Mesendoderm (in vitro differentiated cells): ENCODE measurements at regions not wholly inside any gene's neighbourhood (a gene's known extent, or its start where the extent isn't known, plus 50 kb on each side); places are given as distances from the start of the nearest gene placed in this dataset.

Source experiments
- DNase-seq: peaks from one replicate; pipeline ENCODE4 v3.0.0; 2013
- H2AK5ac ChIP-seq: 2 replicates; pipeline ENCODE4 v1.6.1; 2013; ENCODE audit warnings: low read length, inconsistent platforms
- H2BK120ac ChIP-seq: 2 replicates; pipeline ENCODE4 v1.6.1; 2013; ENCODE audit warnings: low read depth, mild to moderate bottlenecking, low read length, moderate library complexity, mixed read lengths
- H2BK15ac ChIP-seq: replicated peaks from 2 replicates; pipeline ENCODE4 v1.6.1; 2013; ENCODE audit warnings: low read depth, mild to moderate bottlenecking, moderate library complexity
- H2BK5ac ChIP-seq: 2 replicates; pipeline ENCODE4 v1.6.1; 2013; ENCODE audit warnings: low read length, inconsistent platforms
- H3K18ac ChIP-seq: 2 replicates; pipeline ENCODE4 v1.6.1; 2013; ENCODE audit warnings: mild to moderate bottlenecking, low read length, mixed read lengths
- H3K23ac ChIP-seq: one replicate; pipeline ENCODE4 v1.6.1; 2013; ENCODE audit warnings: low read length
- H3K27ac ChIP-seq: 2 replicates; pipeline ENCODE4 v1.5.1; 2013; ENCODE audit warnings: low read depth, mild to moderate bottlenecking, inconsistent platforms, low read length, moderate library complexity
- H3K27me3 ChIP-seq: 2 replicates; pipeline ENCODE4 v1.6.1; 2013; ENCODE audit warnings: low read length, control low read depth, mild to moderate bottlenecking, inconsistent platforms; ENCODE audit not compliant: insufficient read depth, poor library complexity
- H3K36me3 ChIP-seq: 2 replicates; pipeline ENCODE4 v1.6.1; 2013; ENCODE audit warnings: low read length, inconsistent platforms; ENCODE audit not compliant: control insufficient read depth, insufficient read depth
- H3K4ac ChIP-seq: one replicate; pipeline ENCODE4 v1.6.1; 2013; ENCODE audit warnings: low read depth, mild to moderate bottlenecking, low read length, moderate library complexity
- H3K4me1 ChIP-seq: 2 replicates; pipeline ENCODE4 v1.6.1; 2013; ENCODE audit warnings: low read depth, low read length, inconsistent platforms; ENCODE audit not compliant: control insufficient read depth
- H3K4me2 ChIP-seq: 2 replicates; pipeline ENCODE4 v1.6.1; 2013; ENCODE audit warnings: low read length
- H3K4me3 ChIP-seq: 2 replicates; pipeline ENCODE4 v1.5.1; 2013; ENCODE audit warnings: mild to moderate bottlenecking, low read length
- H3K56ac ChIP-seq: one replicate; pipeline ENCODE4 v1.6.1; 2013; ENCODE audit warnings: low read length
- H3K79me1 ChIP-seq: 2 replicates; pipeline ENCODE4 v1.6.1; 2013; ENCODE audit warnings: low read length, inconsistent platforms
- H3K79me2 ChIP-seq: 2 replicates; pipeline ENCODE4 v1.6.1; 2013; ENCODE audit warnings: mild to moderate bottlenecking, low read length; ENCODE audit not compliant: control insufficient read depth, insufficient read depth
- H3K9ac ChIP-seq: 2 replicates; pipeline ENCODE4 v1.6.1; 2013; ENCODE audit warnings: low read length, inconsistent platforms
- H4K5ac ChIP-seq: one replicate; pipeline ENCODE4 v1.6.1; 2013; ENCODE audit warnings: low read length
- H4K8ac ChIP-seq: one replicate; pipeline ENCODE4 v1.6.1; 2013; ENCODE audit warnings: low read depth, mild to moderate bottlenecking, control low read depth, low read length, moderate library complexity
- WGBS: extraction: QIAGEN DNeasy Blood & Tissue Kit; methylation state at CpG from one replicate; pipeline ENCODE4 v1.1.7; 2013; ENCODE audit warnings: low lambda C conversion rate, missing lambda C conversion rate; ENCODE audit not compliant: insufficient coverage; ENCODE audit errors: extremely low coverage; 5-methylcytosine and 5-hydroxymethylcytosine counted together

DNA sequence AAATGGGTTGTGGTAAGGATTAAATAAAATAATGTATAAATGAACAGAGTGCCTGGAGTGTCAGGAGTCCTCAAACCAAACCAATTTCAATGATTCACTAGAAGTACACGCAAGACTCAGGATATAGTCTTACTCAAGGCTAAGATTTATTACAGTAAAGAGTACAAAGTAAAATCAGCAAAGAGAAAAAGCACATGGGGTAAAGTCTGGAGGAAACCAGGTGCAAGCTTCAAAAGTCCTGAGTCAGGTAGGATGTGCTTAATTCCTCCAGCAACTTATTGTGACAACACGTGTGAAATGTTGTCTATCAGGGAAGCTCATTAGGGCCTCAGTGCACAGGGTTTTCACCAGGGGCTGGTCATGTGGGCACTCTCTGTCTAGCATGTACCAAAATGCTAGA is 105.8 kb upstream of the NAP1L1 start:
- Histone ChIP-seq H3K9ac (no peak overlapping the region), H3K27ac (no peak overlapping the region), H3K56ac (no peak overlapping the region), H3K4me1 (no peaks in the 10 kb centered on the region), H3K4me3 (no peak overlapping the region), H3K23ac (no peak overlapping the region), H3K27me3 (no peaks in the 10 kb centered on the region), H3K18ac (no peak overlapping the region), H3K79me2 (no peaks in the 10 kb centered on the region), H2AK5ac (no peak overlapping the region), H4K8ac (no peak overlapping the region), H2BK120ac (no peak overlapping the region), H3K4ac (no peak overlapping the region), H2BK15ac (no peak overlapping the region), H2BK5ac (no peak overlapping the region), H3K36me3 (no peaks in the 10 kb centered on the region), H3K4me2 (no peak overlapping the region), H4K5ac (no peak overlapping the region), H3K79me1 (no peaks in the 10 kb centered on the region)
- no peak for DNase-seq
- WGBS = no CpG with 5 or more reads among the region's 2 CpGs

DNA sequence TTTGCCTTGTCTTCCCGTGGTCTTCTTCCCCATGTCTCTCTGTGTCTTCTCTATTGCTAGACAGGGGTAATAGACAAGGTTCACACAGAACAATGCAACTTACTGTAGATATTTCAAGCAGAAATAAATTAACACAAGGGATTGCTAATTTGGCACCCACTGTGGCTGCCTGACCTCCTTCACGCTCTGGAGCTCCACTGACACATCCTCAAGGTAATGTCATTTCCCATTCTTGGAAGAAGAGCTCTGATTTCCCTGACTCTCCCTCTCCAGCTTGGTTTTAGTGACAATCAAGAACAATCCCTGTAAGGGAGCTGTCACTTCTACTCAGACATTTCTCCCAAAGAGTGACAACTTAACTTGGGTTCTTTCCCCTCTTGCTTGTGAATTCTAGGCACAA is 105.4 kb upstream of the NAP1L1 start:
- Histone ChIP-seq H4K8ac (no peak overlapping the region), H3K56ac (no peak overlapping the region), H4K5ac (no peak overlapping the region), H3K79me1 (no peaks in the 10 kb centered on the region), H3K27ac (no peak overlapping the region), H3K79me2 (no peaks in the 10 kb centered on the region), H3K4me3 (no peak overlapping the region), H3K36me3 (no peaks in the 10 kb centered on the region), H3K4me1 (no peaks in the 10 kb centered on the region), H2BK120ac (no peak overlapping the region), H3K23ac (no peak overlapping the region), H3K9ac (no peak overlapping the region), H3K27me3 (no peaks in the 10 kb centered on the region), H2BK5ac (no peak overlapping the region), H3K4ac (no peak overlapping the region), H3K4me2 (no peak overlapping the region), H2AK5ac (no peak overlapping the region), H2BK15ac (no peak overlapping the region), H3K18ac (no peak overlapping the region)
- DNase-seq = no peak
- no CpG with 5 or more reads among the region's 2 CpGs for WGBS

DNA sequence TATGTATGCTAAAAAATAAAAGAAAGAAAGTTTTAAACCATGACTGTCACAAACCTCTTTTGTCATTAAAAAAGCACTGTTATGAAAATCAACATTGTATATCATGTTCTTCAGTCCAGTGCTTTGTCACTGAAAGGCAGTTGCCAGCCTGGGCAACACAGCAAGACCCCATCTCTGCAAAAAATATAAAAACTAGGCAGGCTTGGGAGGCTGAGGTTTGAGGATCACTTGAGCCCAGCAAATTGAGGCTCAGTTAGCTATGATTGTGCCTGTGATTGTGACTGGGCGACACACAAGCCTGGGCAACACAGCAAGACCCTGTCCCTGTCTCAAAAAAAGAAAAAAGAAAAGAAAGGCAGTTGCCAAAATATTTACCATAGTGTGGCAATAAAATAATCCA is 102.7 kb upstream of the NAP1L1 start:
- WGBS = no CpG with 5 or more reads among the region's 1 CpG

DNA sequence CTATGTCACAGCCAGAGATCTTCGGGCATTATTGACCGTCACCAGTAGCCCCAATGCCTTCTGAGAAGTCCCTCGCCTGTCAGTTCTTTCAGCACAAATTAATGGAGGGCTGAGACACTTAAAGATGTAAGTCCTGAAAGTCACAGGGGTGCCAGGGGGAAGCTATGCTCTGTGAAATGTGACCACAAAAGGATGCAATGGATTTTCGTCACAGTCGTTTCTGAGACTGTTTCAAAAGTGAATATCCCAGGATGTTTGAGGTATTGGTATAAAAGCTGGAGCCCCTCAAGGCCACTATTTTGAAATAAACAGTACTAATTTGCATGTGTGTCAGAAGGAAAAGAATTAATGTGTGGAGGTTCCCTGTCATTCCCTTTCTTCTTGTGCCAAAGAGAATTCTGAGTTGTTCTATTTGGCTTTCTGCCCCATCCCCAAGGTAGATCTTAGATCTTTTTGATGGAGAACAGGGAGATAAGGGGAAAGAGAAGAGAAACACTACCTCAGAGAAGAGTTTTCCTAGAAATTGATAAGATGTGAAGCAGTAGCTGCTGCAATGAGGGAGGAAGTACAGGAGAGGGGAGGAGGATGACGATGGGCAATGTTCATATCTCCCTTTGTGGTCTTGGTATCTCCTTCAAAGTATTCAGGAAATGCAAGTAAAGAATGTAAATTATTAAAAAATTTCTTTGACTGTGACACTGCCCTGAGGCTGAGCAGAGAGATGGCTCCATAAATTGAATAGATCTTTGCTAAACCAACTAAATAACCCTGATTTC is 101.8 kb upstream of the NAP1L1 start:
- H3K9ac ChIP-seq = no peak overlapping the region
- no peak overlapping the region for H3K4ac ChIP-seq
- H2BK120ac ChIP-seq = no peak overlapping the region
- no peak overlapping the region for H3K4me2 ChIP-seq
- no peak overlapping the region for H3K4me3 ChIP-seq
- no peak overlapping the region for H3K23ac ChIP-seq
- no peaks in the 10 kb centered on the region for H3K79me2 ChIP-seq
- no peaks in the 10 kb centered on the region for H3K27me3 ChIP-seq
- no peaks in the 10 kb centered on the region for H3K79me1 ChIP-seq
- no peak overlapping the region for H3K27ac ChIP-seq
- no peak overlapping the region for H4K8ac ChIP-seq
- no peaks in the 10 kb centered on the region for H3K4me1 ChIP-seq
- H2BK5ac ChIP-seq = no peak overlapping the region
- no peak overlapping the region for H2AK5ac ChIP-seq
- H3K36me3 ChIP-seq = no peaks in the 10 kb centered on the region
- no peak overlapping the region for H2BK15ac ChIP-seq
- H3K18ac ChIP-seq = no peak overlapping the region
- WGBS = no CpG with 5 or more reads among the region's 6 CpGs
- DNase-seq = no peak
- no peak overlapping the region for H4K5ac ChIP-seq
- H3K56ac ChIP-seq = no peak overlapping the region

More for the DNA sequence above, 102.7 kb upstream of the NAP1L1 start:
- Histone ChIP-seq H2BK5ac (no peak overlapping the region), H3K4me1 (no peaks in the 10 kb centered on the region), H3K79me1 (no peaks in the 10 kb centered on the region), H3K27me3 (no peaks in the 10 kb centered on the region), H2BK15ac (no peak overlapping the region), H3K9ac (no peak overlapping the region), H2BK120ac (no peak overlapping the region), H3K4me3 (no peak overlapping the region), H3K56ac (no peak overlapping the region), H3K36me3 (no peaks in the 10 kb centered on the region), H3K27ac (no peak overlapping the region), H2AK5ac (no peak overlapping the region), H3K4me2 (no peak overlapping the region), H3K79me2 (no peaks in the 10 kb centered on the region), H3K4ac (no peak overlapping the region), H4K8ac (no peak overlapping the region), H4K5ac (no peak overlapping the region), H3K18ac (no peak overlapping the region), H3K23ac (no peak overlapping the region)
- DNase-seq = no peak

DNA sequence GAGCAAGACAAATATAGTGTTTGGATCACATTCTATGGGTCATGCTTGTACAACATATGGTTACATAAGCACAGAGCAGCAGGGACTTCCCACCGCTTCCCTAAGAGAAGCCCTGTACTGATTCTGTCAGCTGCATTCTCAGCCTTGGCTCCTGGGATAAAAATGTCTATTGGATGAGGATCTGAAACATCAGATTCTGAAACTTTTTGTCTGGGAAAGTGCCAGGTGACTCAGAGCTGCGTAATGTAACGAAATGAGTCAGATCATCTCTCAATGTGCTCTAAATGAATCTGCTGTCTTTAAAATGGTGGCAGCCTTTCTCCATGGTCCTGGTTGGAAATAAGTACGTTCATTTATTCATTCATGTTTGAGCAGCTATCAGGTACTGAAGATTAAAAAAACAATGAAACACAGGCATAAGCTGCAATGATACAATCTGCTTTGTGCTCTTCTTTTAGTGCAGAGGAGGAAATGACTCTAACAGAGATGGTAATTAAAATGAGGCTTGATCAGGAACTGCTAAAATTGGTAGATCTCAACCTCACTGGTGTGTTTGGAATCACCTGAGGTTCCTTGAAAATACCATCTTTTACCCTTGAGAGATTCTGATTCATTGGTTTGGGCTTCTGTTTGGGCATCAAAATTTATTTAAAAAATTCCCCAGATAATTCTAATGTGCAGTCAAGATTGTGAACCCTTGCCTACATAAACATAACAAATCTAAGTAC is 99.1 kb upstream of the NAP1L1 start:
- Histone ChIP-seq H3K27ac (no peak overlapping the region), H3K4me1 (no peaks in the 10 kb centered on the region), H3K36me3 (no peaks in the 10 kb centered on the region), H4K8ac (no peak overlapping the region), H3K79me2 (no peaks in the 10 kb centered on the region), H3K56ac (no peak overlapping the region), H3K23ac (no peak overlapping the region), H2BK5ac (no peak overlapping the region), H2AK5ac (no peak overlapping the region), H3K4ac (no peak overlapping the region), H3K4me2 (no peak overlapping the region), H3K4me3 (no peak overlapping the region), H3K9ac (no peak overlapping the region), H3K79me1 (no peaks in the 10 kb centered on the region), H3K27me3 (peaks cover 2% of the 10 kb centered on the region), H2BK120ac (no peak overlapping the region), H3K18ac (no peak overlapping the region), H2BK15ac (no peak overlapping the region), H4K5ac (no peak overlapping the region)
- DNase-seq = peak; percentile 5
- no CpG with 5 or more reads among the region's 4 CpGs for WGBS
